UCSD-AML1 (cell line): ENCODE measurements at regions not wholly inside any gene's neighbourhood (a gene's known extent, or its start where the extent isn't known, plus 50 kb on each side); places are given as distances from the start of the nearest gene placed in this dataset.

Source experiments
- DNase-seq: peaks from one replicate; lab custom pipeline; 2025; ENCODE audit not compliant: unreplicated experiment; lab: John Stamatoyannopoulos, UW

- no peak for DNase-seq
These were observed 1469.0 kb downstream of the PCDH7 start for GRCh38 chr4:32189130-32189529.

GRCh38 chr4:32189788-32190187 is 1469.6 kb downstream of the PCDH7 start:
- DNase-seq, result no peak

GRCh38 chr4:32191961-32192360 is 1471.8 kb downstream of the PCDH7 start:
- DNase-seq, result no peak

- DNase-seq, result no peak
These were observed 1472.2 kb downstream of the PCDH7 start for GRCh38 chr4:32192363-32192762.

GRCh38 chr4:32192991-32193390 is 1472.8 kb downstream of the PCDH7 start:
- DNase-seq, result no peak

GRCh38 chr4:32196950-32197688 is 1477.0 kb downstream of the PCDH7 start:
- DNase-seq, result no peak

GRCh38 chr4:32199639-32200038 is 1479.5 kb downstream of the PCDH7 start:
- DNase-seq, result no peak

- DNase-seq, result no peak
These were observed 1483.2 kb downstream of the PCDH7 start for GRCh38 chr4:32203340-32203739.

- no peak for DNase-seq
These were observed 1486.6 kb downstream of the PCDH7 start for GRCh38 chr4:32206756-32207155.

- DNase-seq, result no peak
These were observed 1487.3 kb downstream of the PCDH7 start for GRCh38 chr4:32207456-32207855.

GRCh38 chr4:32215277-32215676 is 1495.1 kb downstream of the PCDH7 start:
- DNase-seq, result no peak

GRCh38 chr4:32216502-32216901 is 1496.3 kb downstream of the PCDH7 start:
- DNase-seq, result no peak

- DNase-seq, result no peak
These were observed 1499.3 kb downstream of the PCDH7 start for GRCh38 chr4:32219306-32220075.

- DNase-seq, result no peak
These were observed 1506.0 kb downstream of the PCDH7 start for GRCh38 chr4:32226204-32226603.

- DNase-seq, result no peak
These were observed 1506.6 kb downstream of the PCDH7 start for GRCh38 chr4:32226733-32227132.

- no peak for DNase-seq
These were observed 1523.8 kb downstream of the PCDH7 start for GRCh38 chr4:32243926-32244325.

GRCh38 chr4:32249040-32249439 is 1528.9 kb downstream of the PCDH7 start:
- no peak for DNase-seq

GRCh38 chr4:32251126-32251525 is 1531.0 kb downstream of the PCDH7 start:
- DNase-seq, result no peak

- DNase-seq, result no peak
These were observed 1531.8 kb downstream of the PCDH7 start for GRCh38 chr4:32251926-32252325.

GRCh38 chr4:32254216-32254615 is 1534.0 kb downstream of the PCDH7 start:
- DNase-seq, result no peak

- DNase-seq, result no peak
These were observed 1538.8 kb downstream of the PCDH7 start for GRCh38 chr4:32258986-32259385.

- no peak for DNase-seq
These were observed 1541.0 kb downstream of the PCDH7 start for GRCh38 chr4:32261196-32261595.
